Activated naive CD8-positive, alpha-beta T cell treated with anti-CD3 and anti-CD28 coated beads, Interleukin-2, amount 50 U/mL, for 16 hours (primary cell): ENCODE measurements at regions not wholly inside any gene's neighbourhood (a gene's known extent, or its start where the extent isn't known, plus 50 kb on each side); places are given as distances from the start of the nearest gene placed in this dataset.

Experiments used
- DNase-seq: peaks from one replicate; pipeline ENCODE4 v3.0.0-alpha.2; 2020; ENCODE audit warnings: low read depth, low spot score

DNA sequence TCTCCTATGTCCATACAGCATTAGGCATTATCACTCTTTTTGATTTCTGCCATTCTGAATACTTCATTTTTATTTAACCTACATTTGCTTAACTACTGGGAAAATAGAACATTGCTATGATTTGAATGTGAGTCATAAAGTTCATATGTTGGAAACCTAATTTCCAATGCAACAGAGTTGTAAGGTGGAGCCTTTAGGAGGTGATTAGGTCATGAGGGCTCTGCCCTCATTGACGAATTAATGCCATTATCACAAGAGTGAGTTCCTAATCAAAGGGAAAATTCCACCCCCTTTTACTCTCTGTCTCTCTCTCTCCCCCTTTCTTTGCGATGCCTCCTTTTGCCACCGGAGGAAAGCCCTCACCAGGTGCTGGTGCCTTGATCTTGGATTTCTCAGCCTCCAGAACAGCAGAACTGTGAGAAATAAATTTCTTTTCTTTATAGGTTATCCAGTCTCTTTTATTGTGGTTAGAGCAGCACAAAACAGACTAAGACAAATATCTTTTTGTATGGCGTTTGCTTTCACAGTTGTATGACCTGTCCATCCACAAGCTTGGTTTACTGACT is 180.1 kb upstream of the ARID2 start:
- no peak for DNase-seq

DNA sequence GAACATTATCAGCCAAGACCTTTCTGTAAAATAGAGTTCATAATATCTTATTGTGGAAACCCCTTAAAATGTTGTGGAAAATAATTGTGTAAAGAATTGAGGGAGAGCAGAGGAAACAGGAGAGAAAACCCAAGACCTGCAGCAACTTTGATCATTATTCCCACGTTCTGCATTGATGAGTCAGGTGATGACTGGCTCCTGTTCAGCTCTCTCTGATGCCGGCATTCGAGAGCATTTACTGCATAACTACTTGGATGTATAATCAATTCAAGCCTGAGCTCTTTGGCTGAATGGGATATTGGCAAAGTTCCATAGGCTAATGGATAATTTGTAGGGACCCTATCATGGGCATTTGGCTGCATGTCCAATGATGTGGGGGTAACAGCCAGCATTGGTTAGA is 176.3 kb upstream of the ARID2 start:
- DNase-seq = no peak

DNA sequence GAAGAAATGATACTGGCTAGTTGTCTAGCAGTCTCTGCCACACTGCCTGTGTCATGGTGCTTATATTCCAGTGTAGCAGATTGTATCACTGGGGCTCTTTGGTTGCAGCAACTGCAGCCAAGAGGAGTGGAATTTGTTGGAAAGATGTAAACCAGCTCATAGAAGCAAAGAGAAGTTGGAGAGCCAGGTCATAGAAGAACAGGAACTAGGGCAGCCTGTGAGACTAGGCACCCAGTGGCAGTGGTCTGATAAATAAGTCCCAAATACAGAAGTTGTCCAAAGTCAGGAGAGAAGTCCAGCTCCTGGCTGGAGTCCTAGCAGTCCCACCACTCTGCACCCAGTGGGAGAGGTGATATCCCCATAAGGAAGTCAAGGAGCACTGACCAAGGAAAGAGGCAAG is 172.5 kb upstream of the ARID2 start:
- no peak for DNase-seq

DNA sequence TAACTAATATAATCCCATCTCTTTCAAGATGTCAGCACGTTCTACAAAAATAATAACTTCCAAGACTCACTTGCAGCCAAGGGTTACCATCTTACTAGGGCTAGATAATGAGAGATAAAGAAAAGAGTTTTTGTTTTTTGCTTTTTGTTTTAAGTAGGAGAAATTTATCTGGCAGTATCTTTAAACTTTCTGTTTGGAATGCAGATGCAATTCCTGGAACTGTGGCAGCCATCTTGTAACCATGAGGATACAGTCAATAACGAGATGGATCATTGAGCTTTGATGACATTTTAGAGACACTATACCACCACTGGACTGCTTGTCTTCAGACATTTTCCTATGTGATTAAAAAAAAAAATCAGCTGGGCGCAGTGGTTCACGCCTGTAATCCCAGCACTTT is 171.2 kb upstream of the ARID2 start:
- DNase-seq = no peak

DNA sequence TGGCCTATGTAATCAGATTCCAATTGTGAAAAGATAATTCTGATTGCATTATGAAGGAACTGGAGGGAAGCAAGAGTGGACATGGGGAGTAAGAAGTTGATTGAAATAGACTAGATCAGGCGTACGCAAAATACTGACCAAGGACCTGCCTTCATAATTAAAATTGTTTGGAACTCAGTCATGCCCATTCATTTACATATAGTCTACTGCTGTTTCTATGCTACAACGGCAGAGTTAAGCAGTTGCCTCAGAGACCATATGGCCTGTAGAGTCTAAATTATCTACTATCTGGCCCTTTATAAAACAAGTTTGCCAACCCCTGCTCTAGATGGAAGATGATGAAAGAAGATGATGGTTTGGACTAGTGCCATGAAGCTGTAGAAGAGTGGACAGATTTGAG is 170.0 kb upstream of the ARID2 start:
- DNase-seq = no peak

DNA sequence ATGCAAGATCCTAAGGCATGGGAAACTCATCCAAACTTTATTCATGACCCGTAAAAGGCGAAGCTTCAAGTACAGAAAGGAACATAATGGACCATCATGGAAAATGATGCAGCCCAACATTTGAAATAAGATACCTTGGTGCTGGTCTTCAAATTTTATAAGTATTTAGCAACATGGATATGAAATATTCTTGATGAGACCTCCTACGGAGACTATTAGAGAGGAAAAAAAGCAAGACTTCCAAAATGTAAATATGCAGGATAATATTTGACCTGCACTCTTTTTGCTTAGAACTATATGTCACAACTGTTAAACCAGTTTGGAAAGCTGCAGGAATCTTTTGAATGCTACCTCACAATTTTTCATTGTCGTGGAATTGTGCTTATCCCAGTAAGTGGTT is 168.8 kb upstream of the ARID2 start:
- DNase-seq = no peak

DNA sequence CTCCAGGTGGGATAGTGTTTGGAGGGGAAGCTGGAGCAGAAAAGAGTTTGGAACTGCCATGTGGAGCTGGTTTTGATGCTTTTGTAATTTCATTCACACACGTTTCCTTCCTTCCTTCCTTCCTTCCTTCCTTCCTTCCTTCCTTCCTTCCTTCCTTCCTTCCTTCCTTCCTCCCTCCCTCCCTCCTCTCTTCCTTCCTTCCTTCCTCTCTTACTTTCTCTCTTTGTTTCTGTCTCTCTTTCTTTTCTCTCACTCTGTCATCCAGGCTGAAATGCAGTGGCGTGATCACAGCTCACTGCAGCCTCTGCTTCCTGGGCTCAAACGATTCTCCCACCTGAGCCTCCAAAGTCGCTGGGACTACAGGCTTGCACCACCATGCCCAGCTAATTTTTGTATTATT is 168.0 kb upstream of the ARID2 start:
- no peak for DNase-seq

DNA sequence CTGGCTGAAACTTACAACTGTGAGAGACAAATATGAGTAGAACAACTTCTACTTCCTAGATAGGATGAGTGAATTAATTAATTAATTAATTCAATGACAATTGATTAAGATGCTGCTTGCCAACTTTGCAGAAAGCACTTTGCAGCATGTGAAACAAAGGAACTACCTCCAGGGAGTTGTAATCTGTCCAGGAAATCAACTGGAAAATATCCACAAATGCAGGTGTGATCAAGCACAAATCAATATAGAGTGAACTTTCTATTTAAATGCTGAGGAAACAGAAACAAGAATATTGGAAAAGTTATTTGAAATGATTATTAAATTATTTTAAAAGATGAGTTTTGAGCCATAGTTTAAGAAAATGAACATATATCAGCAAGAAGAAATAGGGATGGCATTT is 163.9 kb upstream of the ARID2 start:
- no peak for DNase-seq

DNA sequence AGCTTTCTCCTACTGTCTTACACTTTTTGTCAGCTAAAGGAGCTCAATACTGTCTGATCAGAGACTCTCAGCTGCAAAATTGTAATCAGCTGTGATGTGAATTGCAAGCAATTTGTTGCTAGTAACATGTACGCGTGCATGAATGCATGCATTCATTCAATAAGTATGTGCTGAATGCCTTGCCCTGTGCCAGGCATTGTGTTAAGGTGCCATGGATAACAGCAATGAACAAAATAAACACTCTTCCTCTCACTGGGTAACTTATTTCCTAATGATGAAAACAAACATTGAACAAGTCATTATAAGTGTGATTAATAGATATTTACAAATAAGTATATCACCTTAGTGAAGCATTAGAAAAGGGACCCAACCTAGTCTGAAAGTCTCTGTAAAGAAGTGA is 163.2 kb upstream of the ARID2 start:
- DNase-seq = no peak

DNA sequence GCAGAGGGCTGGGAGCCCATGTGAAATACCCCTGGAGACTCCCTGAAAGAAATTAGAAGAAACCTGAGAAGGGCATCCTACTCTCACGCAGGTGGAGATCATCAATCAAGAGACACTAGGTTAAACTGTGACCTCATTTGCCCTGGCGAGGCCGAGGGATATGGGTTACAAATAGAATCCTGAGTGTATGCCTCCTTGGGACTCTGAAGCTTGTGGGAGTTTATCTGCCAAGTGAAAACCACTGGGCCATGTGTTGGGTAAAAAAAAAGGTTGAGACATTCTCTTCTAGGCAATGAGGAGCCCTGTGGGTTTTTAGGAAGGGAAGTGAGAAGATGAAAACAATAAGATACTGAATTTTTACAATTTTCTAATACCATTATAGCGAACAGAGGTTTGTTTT is 160.7 kb upstream of the ARID2 start:
- DNase-seq = no peak

DNA sequence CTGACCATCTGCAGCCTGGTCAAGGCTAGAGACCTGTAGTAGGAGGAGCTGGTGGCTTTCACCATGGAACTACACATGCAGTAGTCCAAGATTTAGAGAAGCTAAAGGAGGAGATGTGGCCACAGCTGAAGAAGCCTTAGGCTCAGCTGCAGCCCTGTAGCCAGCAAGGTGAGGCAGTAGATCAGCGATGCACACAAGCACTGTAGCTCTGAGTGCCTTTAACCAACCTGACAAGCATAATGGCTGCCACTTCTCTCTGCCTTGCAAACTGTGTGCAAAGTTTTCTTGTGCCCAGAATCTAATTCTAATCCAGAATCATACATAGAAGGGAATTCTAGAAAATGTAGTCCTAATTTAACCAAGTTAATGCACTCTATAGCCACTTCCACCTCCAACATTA is 159.0 kb upstream of the ARID2 start:
- DNase-seq = no peak

DNA sequence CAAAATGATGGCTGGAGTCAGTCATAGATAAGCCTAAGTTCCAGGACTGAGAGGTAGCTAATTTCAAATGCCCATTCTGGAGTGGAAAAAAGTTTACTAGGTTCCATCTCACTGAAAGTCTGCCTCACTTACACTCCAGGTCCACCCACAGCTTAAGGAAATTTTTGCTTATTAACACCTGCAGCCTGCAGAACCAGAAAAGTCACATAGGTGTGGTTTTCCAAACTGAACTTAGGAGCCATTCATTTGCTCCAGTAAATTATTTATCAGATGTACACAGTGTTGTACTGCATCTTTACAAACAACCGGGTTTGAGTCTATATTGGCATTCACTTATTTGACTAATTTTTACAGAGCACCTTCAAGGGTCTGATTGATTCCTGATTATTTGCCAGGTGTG is 157.4 kb upstream of the ARID2 start:
- DNase-seq = no peak

DNA sequence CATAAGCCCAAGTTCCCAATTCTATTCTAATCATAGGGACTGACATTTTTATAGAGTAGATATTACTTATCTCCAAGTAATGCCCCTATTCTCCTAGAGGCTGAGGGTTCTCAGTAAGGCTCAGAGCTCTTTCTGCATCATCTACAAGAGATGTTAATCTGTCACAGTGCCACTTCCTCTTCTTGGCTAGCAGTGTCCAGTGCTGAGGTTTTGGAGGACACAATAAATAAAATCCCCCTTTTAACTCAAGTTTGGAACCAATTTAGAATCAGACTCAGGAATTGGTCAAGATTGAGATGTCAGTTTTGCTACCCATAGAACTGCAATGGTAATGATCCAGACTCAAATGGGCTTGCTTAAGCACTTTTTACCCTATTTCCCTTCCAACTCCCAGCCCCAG is 154.1 kb upstream of the ARID2 start:
- no peak for DNase-seq

DNA sequence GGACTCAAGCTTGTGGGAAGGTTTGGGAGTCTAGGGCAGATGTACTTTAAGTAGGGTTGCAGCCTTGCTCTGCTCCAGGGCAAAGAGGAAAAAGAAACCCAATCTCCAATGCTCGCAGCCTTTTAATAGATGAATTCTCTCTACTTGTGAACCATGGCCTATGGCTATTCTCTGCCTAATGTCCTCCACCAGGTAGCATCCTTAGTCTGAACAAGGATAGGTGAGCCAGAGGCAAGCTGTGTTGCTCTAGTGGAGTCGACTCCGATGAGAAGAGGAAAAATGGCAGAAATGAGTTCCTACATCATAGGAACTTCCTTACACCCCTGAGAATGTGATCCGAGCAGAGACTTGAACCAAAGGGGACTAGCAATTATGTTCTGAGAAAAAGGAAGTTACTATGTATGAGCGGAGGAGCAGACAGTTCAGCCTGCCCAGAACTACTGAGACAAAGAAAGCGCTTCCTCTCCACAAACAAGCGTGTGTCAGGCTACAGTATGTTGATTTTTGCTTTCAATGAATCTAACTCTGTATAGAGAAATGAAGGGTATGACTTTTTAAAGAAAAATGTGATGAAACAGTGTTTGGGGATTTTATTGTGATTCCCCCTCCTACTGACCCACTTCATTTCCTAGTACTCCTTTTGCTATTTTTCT is 153.6 kb upstream of the ARID2 start:
- no peak for DNase-seq

DNA sequence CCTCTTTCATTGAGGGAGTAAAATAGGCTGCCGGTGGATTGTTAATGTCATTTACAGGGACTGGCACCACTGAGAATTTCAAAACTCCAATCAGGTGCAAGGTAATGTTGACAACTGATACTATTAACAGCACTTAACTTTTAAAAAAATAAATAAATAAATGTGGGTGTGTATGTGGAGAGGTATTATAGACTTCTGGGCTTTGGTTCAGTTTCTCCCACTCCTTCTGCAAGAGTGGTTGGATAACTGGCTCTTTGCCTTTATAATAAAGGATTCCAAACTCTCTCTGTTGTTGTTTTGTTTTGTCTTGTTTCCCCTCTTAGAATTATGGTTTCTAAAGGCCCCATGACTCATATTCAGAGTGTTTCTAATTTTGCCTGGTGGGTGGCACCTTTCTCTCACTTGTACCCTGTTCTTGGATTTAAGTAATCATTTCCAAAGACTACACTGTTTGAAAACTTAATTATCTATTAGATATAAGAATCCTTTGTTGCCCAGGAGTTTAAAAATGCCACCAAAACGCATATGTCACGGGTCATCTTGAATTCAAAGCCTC is 151.6 kb upstream of the ARID2 start:
- no peak for DNase-seq

DNA sequence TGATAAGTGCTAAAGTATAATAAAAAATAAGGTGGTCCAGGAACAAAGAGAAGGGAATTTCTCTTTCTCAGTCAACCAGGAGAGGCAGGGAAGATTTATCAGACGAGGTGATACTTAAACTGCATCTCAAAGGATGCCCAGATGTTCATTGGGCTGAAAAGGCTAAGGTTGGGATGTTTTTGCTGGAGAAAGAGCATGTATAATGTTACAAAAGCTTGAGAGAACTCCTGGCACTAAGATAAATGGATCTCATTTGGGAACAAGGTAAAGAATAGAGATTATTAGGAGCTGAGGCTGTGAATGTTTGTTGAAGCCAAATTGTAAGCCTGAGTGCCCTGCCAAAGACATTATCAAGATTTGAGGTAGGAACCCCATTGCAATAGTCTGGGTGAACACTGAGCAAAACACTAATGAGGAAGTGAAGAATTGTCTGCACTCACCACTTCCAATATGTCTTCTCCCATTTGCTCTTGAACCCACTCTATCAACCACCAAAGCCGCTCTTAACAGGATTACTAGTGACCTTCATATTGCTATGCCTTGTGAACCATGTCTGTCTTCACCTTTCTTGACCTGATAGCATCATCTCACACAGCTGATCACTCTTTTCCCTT is 149.0 kb upstream of the ARID2 start:
- no peak for DNase-seq

DNA sequence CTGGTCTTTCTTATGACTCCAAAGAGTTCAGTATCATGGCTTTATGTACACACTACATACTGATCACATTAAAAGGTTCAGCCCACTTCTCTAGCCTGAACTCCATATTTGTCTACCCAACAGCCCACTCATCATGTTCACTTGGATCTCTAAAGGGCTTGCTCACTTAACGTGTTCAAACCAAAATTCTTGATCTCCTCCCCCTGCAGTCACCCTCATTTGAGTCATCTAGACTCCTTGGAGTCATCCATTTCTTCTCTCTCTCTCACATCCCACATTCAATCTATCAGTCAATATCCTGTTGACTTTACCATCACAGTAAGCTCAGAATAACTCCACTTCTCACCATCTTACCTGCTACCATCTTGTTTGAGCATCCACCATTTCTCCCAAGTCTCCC is 148.4 kb upstream of the ARID2 start:
- no peak for DNase-seq

DNA sequence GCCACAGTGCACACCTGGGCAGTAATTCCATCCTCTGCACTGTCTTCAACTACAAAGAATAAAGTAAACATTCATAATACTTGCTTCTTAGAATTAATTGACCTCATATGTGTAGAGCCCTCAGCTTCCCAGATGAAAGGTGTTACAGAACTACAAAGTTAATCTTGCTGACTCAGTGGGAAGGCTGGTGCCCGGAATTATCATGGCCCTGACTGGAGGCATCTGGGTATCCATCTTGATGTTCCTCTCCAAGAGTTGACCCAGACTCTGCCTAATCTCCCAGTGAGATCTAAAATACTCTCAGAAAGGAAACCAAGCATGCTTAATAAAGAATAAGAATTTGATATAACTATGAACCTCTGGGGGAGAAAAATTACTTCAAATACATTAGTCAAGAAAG is 147.0 kb upstream of the ARID2 start:
- DNase-seq = no peak

DNA sequence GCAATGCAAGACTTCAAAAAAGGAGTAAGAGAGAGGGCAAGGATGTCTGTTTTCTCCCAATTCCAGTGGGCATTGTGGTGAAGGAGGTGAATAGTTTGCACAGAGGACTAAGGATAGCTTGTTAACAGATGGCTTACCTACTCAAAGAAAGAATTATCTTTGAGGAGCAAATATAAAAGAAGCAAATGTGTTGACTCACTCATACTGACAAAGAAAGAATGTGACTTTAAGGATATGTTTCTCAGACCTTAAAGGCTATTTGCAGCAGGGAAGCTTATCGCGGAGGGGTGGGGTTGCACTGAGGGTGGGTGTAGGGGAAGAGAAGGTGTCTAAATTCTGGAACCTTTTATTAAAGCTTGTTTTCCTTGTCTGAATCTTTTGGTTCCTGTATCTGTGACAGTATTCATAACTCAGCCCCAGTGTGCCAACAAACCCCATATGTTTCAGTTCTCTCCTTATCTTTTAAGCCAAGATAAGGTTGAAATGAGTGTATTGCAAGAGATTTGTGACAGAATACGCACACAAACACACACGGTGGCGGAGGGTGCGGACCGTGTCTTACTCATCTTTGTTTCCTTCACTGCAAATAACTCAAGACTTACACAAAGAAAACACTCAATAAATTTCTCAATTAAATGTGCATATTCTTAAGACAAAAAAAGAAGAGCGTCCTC is 146.4 kb upstream of the ARID2 start:
- no peak for DNase-seq

DNA sequence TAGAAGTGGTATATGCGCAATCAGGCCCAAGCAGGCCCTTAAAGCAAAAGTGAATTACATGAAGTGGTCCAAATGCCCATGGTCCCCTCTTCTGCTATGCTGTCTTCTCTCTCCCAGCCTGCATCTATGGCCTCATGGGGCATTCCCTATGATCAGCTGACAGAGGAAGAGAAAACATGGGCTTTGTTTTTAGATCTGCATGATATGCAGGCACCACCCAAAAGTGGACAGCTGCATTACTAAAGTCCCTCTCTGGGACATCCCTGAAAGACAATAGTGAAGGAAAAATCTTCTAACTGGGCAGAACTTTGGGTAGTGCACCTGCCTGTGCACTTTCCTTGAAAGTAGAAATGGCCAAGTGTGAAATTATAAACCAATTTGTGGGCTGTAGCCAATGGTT is 145.2 kb upstream of the ARID2 start:
- no peak for DNase-seq

DNA sequence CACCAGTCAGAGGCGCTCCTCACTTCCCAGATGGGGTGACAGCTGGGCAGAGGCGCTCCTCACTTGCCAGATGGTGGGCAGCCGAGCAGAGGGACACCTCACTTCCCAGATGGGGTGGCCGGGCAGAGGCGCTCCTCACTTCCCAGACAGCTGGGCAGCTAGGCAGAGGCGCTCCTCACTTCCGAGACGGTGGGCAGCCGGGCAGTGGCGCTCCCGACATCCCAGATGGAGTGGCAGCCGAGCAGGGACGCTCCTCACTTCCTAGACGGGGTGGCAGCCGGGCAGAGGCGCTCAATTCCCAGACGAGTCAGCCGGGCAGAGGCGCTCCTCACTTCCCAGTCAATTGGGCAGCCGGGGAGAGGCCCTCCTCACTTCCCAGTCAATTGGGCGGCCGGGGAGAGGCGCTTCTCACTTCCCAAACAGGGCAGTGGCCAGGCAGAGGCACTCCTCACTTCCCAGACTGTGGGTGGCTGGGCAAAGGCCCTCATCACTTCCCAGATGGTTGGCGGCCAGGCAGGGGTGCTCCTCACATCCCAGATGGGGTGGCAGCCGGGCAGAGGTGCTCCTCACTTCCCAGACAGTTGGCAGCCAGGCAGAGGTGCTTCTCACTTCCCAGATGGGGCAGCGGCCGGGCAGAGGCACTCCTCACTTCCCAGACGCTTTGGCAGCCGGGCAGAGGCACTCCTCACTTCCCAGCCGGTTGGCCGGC is 143.8 kb upstream of the ARID2 start:
- no peak for DNase-seq

DNA sequence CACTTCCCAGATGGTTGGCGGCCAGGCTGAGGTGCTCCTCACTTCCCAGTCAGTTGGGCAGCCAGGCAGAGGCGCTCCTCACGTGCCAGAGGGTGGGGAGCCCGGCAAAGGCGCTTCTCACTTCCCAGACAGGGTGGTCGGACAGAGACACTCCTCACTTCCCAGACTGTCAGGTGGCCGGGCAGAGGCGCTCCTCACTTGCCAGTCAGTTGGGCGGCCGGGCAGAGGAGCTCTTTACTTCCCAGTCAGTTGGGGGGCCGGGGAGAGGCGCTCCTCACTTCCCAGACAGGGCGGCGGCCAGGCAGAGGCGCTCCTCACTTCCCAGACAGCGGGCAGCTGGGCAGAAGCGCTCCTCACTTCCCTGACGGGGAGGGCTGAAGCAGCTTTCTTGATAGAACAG is 143.0 kb upstream of the ARID2 start:
- DNase-seq = no peak
